HG03039 (cell line): ENCODE measurements at regions not wholly inside any gene's neighbourhood (a gene's known extent, or its start where the extent isn't known, plus 50 kb on each side); places are given as distances from the start of the nearest gene placed in this dataset.
"Not testable (repeated sequence)": the region's sequence is repeated elsewhere in the genome, so short reads cannot be mapped to it uniquely, and the experiment has no call there.

Source experiments
- ATAC-seq: cut with Tn5 transposase; IDR thresholded peaks from one replicate; pipeline ENCODE4 v1.9.1; 2021; ENCODE audit warnings: mild to moderate bottlenecking, moderate library complexity; ENCODE audit not compliant: unreplicated experiment

- no peak for ATAC-seq
Observed at GRCh38 chr10:6706725-6707124, 126.6 kb upstream of the PRKCQ start.

GRCh38 chr10:6704896-6705295 lies 124.8 kb upstream of the PRKCQ start:
- ATAC-seq: no peak

- not testable (repeated sequence) for ATAC-seq
Observed at GRCh38 chr10:6702833-6703232, 122.8 kb upstream of the PRKCQ start.

GRCh38 chr10:6702030-6702429 lies 122.0 kb upstream of the PRKCQ start:
- ATAC-seq: no peak

GRCh38 chr10:6701289-6701688 lies 121.2 kb upstream of the PRKCQ start:
- no peak for ATAC-seq

GRCh38 chr10:6700066-6700465 lies 120.0 kb upstream of the PRKCQ start:
- no peak for ATAC-seq

- no peak for ATAC-seq
Observed at GRCh38 chr10:6699336-6699735, 119.3 kb upstream of the PRKCQ start.

- ATAC-seq: no peak
Observed at GRCh38 chr10:6695519-6695918, 115.4 kb upstream of the PRKCQ start.

GRCh38 chr10:6694447-6695140 lies 114.5 kb upstream of the PRKCQ start:
- no peak for ATAC-seq

- ATAC-seq: no peak
Observed at GRCh38 chr10:6692856-6693255, 112.8 kb upstream of the PRKCQ start.

- no peak for ATAC-seq
Observed at GRCh38 chr10:6692103-6692502, 112.0 kb upstream of the PRKCQ start.

- ATAC-seq: no peak
Observed at GRCh38 chr10:6689036-6689435, 109.0 kb upstream of the PRKCQ start.

GRCh38 chr10:6680735-6681134 lies 100.7 kb upstream of the PRKCQ start:
- ATAC-seq: no peak

- no peak for ATAC-seq
Observed at GRCh38 chr10:6678956-6679355, 98.9 kb upstream of the PRKCQ start.

GRCh38 chr10:6678211-6678803 lies 98.2 kb upstream of the PRKCQ start:
- ATAC-seq: no peak

GRCh38 chr10:6677129-6677528 lies 97.1 kb upstream of the PRKCQ start:
- ATAC-seq: not testable (repeated sequence)

- no peak for ATAC-seq
Observed at GRCh38 chr10:6674291-6674690, 94.2 kb upstream of the PRKCQ start.

- ATAC-seq: no peak
Observed at GRCh38 chr10:6671976-6672375, 91.9 kb upstream of the PRKCQ start.

GRCh38 chr10:6669269-6669859 lies 89.3 kb upstream of the PRKCQ start:
- no peak for ATAC-seq

- ATAC-seq: no peak
Observed at GRCh38 chr10:6667679-6668270, 87.7 kb upstream of the PRKCQ start.

- no peak for ATAC-seq
Observed at GRCh38 chr10:6667150-6667549, 87.1 kb upstream of the PRKCQ start.

GRCh38 chr10:6665847-6666246 lies 85.8 kb upstream of the PRKCQ start:
- no peak for ATAC-seq
